Heart right ventricle (tissue), 16 donors: ENCODE measurements at regions not wholly inside any gene's neighbourhood (a gene's known extent, or its start where the extent isn't known, plus 50 kb on each side); places are given as distances from the start of the nearest gene placed in this dataset.

Experiments used
- ATAC-seq, 8 donors: fragments of 200-7000 bp; cut with Tn5 transposase; one replicate each; pipeline ENCODE4 v1.9.1; 2020; ENCODE audit warnings: mild to moderate bottlenecking in 8 of 8, moderate library complexity in 8 of 8, moderate number of reproducible peaks in 1 of 8
- DNase-seq, 2 donors: peaks; one replicate each; pipeline ENCODE4 v3.0.0-alpha.2; 2020
- H3K27ac ChIP-seq, 10 donors: fragments of 200-600 bp; sonication (generic) in 2 of 10; one replicate each; pipeline versions ENCODE4 v1.5.0 to v1.8.0; 2020 to 2022; ENCODE audit warnings: mild to moderate bottlenecking in 3 of 10
- H3K27me3 ChIP-seq, 7 donors: fragments of 200-600 bp; one replicate each; pipeline ENCODE4 v1.8.0; 2021 to 2022; ENCODE audit warnings: mild to moderate bottlenecking in 2 of 7
- H3K36me3 ChIP-seq, 9 donors: fragments of 200-600 bp; sonication (generic) in 1 of 9; one replicate each; pipeline versions ENCODE4 v1.5.0 to v1.8.0; 2020 to 2022; ENCODE audit warnings: mild to moderate bottlenecking in 2 of 9
- H3K4me1 ChIP-seq, 9 donors: fragments of 200-600 bp; sonication (generic) in 1 of 9; one replicate each; pipeline versions ENCODE4 v1.5.0 to v1.8.0; 2020 to 2022; ENCODE audit warnings: mild to moderate bottlenecking in 4 of 9
- H3K4me3 ChIP-seq, 10 donors: fragments of 200-600 bp; sonication (generic) in 2 of 10; one replicate each; pipeline versions ENCODE4 v1.5.0 to v1.8.0; 2020 to 2022; ENCODE audit warnings: mild to moderate bottlenecking in 7 of 10, moderate library complexity in 2 of 10
- H3K9me3 ChIP-seq, 11 donors: fragments of 200-600 bp in 10 of 11; sonication (generic) in 2 of 11; one replicate each; pipeline versions ENCODE4 v1.5.0 to v1.8.0; 2013 to 2022; ENCODE audit warnings: mild to moderate bottlenecking in 2 of 11, control low read depth in 1 of 11, moderate library complexity in 1 of 11
- WGBS, 2 donors: extraction: QIAGEN DNeasy Blood & Tissue Kit; methylation state at CpG; one replicate each; pipeline ENCODE4 v1.1.7; 2013; ENCODE audit warnings: inconsistent platforms in 1 of 2; 5-methylcytosine and 5-hydroxymethylcytosine counted together
- intact Hi-C, 10 donors: fragments of 100-400 bp; cut with DNase I; formaldehyde crosslinking; loops; one replicate each; pipeline versions ENCODE4 v1.11.1 to v1.14.2; 2022
- TF ChIP-seq, protein P1 (sequence below), 9 donors: fragments of 200-600 bp; sonication (generic) in 2 of 9; IDR thresholded peaks; one replicate each; pipeline versions ENCODE4 v1.5.0 to v1.8.0; 2021 to 2022; ENCODE audit warnings: antibody characterized with exemption in 9 of 9, mild to moderate bottlenecking in 5 of 9, moderate library complexity in 1 of 9
- donor health status: Arrhythmogenic right ventricular cardiomyopathy.
- donor health status: ischemic (EF 13 %, LVEDD 7.1; RV severe dilation, severe dysfunction).
- donor health status: healthy with polysubstance abuse.
- donor health status: DM: no; HTN: yes; CAD: no.
- donor health status: DM: no; HTN: no; CAD: no.
- donor health status: ischemic (EF 25% LVEDD 6.9; RV normal size, moderate dysfunction).
- donor health status: ischemic (EF 25% LVEDD 5.7; RV mildly dilated, moderate dysfunction).
- donor health status: healthy.
- donor health status: DM: yes; HTN: yes; CAD: no.
- donor health status: Ischemic cardiomyopathy.
- donor health status: ischemic (EF 35%, LVEDD 5.7; RV mildly dilated, moderate dysfunction).
- donor health status: nonischemic (EF 11% LVEDD 7.7; RV severe dilation, severe dysfunction).
- donor health status: DM: yes; HTN: yes; CAD: no.
- donor health status: PGD.
- donor health status: ischemic (EF 29% LVEDD 5.4; RV normal size, mild dysfunction).
- donor health status: nonischemic (EF 23%, LVEDD 6.1; RV moderate dilation, normal function).

GRCh38 chr13:109924376-109924775 is 138.0 kb upstream of the IRS2 start:
- TF ChIP-seq, protein P1, sequence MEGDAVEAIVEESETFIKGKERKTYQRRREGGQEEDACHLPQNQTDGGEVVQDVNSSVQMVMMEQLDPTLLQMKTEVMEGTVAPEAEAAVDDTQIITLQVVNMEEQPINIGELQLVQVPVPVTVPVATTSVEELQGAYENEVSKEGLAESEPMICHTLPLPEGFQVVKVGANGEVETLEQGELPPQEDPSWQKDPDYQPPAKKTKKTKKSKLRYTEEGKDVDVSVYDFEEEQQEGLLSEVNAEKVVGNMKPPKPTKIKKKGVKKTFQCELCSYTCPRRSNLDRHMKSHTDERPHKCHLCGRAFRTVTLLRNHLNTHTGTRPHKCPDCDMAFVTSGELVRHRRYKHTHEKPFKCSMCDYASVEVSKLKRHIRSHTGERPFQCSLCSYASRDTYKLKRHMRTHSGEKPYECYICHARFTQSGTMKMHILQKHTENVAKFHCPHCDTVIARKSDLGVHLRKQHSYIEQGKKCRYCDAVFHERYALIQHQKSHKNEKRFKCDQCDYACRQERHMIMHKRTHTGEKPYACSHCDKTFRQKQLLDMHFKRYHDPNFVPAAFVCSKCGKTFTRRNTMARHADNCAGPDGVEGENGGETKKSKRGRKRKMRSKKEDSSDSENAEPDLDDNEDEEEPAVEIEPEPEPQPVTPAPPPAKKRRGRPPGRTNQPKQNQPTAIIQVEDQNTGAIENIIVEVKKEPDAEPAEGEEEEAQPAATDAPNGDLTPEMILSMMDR (IDR thresholded peaks at IDR 0.05) = no peak
- Histone ChIP-seq H3K27ac (no peak overlapping the region), H3K27me3 (no peaks in the 10 kb centered on the region), H3K9me3 (peaks cover 0 to 16% (median 0%) of the 10 kb centered on the region in 11 donors), H3K4me3 (no peak overlapping the region), H3K4me1 (no peaks in the 10 kb centered on the region), H3K36me3 (no peaks in the 10 kb centered on the region)
- ATAC-seq (no peak), DNase-seq (no peak)
- intact Hi-C loops = no loop called here
- WGBS, 2 donors = 85 to 90% methylated on average over 1 of the region's 1 CpG

DNA sequence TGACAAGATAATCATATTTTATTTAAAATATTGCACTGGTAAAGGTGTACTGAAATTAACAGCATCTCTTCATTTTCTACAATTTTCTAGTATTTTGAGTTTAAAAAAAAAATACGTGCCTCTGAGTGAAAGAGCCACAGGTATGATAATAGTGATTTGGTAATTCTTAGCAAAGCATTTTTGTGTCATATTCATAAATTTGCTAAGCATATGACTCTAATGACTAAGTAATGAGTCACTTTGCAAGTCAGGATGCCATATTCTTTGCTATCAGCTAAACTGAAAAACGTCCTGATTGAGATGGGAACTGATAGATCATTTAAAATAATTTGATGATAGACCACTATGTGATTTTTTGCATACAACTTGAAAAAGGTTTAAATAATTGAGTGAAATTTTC is 136.1 kb upstream of the IRS2 start:
- ATAC-seq (no peak), DNase-seq (no peak)
- WGBS, 2 donors = 76 to 77% methylated on average over 2 of the region's 2 CpGs
- H3K27me3 ChIP-seq = no peaks in the 10 kb centered on the region
- TF ChIP-seq, protein P1 (IDR thresholded peaks at IDR 0.05) = no peak
- peaks cover 0 to 15% (median 0%) of the 10 kb centered on the region in 11 donors for H3K9me3 ChIP-seq
- H3K4me3 ChIP-seq = no peak overlapping the region
- no peak overlapping the region for H3K27ac ChIP-seq
- H3K4me1 ChIP-seq = no peaks in the 10 kb centered on the region
- no peaks in the 10 kb centered on the region for H3K36me3 ChIP-seq
- intact Hi-C loops = no loop called here

- intact Hi-C loops = no loop called here
- Histone ChIP-seq H3K4me1 (no peaks in the 10 kb centered on the region), H3K9me3 (no peaks in the 10 kb centered on the region), H3K4me3 (no peak overlapping the region), H3K27ac (no peak overlapping the region), H3K36me3 (no peaks in the 10 kb centered on the region), H3K27me3 (peaks cover 0 to 4% (median 0%) of the 10 kb centered on the region in 7 donors)
- TF ChIP-seq, protein P1 (IDR thresholded peaks at IDR 0.05) = no peak
- WGBS, 2 donors = 84 to 89% methylated on average over 4 of the region's 4 CpGs
- DNase-seq = no peak
- no peak for ATAC-seq
These were observed 133.5 kb upstream of the IRS2 start for GRCh38 chr13:109919715-109920375.

DNA sequence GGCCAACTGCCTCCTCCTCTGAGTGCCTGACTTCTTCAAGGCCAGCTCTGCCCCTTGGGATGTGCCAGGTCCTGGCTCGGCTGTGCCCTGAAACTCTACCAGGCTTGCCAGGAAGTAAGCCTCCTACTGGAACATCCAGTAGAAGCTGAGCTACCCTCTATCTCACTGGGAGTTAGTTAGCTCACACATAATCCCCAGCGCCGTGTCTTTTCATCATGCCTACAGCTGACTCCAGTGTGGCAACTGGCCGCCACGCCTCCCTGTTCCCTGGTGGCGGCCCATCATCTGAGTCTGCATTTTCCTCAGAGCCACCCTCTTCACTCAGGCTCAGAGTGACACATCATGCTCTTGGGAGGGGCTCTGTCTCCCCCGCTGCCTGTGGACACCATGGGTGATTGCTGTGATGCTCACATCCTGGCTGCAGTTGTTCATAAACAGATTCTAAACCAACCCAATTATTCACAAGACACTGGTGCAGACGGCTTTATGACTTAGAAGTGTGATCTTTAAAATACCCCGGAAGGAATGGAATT is 131.9 kb upstream of the IRS2 start:
- intact Hi-C loops = no loop called here
- Histone ChIP-seq H3K27ac (no peak overlapping the region), H3K4me3 (no peak overlapping the region), H3K27me3 (peaks cover 0 to 4% (median 0%) of the 10 kb centered on the region in 7 donors), H3K4me1 (no peaks in the 10 kb centered on the region), H3K36me3 (no peaks in the 10 kb centered on the region), H3K9me3 (no peaks in the 10 kb centered on the region)
- whole genome bisulfite sequencing, 2 donors = 77 to 83% methylated on average over 9 of the region's 9 CpGs
- DNase-seq (no peak), ATAC-seq (peak in 2 of 8 donors; percentile 38 to 66)
- TF ChIP-seq, protein P1 (IDR thresholded peaks at IDR 0.05) = no peak
